ENCODE measurements at regions not wholly inside any gene's neighbourhood (a gene's known extent, or its start where the extent isn't known, plus 50 kb on each side); places are given as distances from the start of the nearest gene placed in this dataset.

DNA sequence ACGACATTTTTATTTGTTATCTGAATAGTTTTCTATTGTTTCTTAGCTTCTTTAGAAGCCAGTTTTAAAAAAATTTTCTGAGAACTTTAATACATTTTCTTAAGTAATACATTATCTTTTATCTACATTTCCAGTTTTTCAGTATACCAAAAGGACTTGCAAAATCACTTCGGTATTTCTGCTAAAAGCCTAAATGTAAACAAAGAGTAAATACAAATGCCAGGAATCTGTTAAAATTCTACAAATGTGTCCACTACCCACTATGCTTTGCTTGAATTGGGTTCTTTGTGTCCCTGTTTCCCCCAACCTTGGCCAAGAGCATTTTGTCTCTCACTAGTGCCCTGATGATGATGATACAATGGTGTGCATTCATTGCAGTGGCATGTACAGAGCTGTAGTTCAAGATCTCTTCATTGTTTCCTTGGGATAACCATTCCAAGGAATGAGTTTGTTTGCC, 611.2 kb downstream of the NR2F1-AS1 start:
- no peaks in the 10 kb centered on the region for H3K79me2 ChIP-seq (ENCODE audit: control insufficient read depth, low read length)
- no peaks in the 10 kb centered on the region for H3K36me3 ChIP-seq (ENCODE audit: control insufficient read depth, low read length)

DNA sequence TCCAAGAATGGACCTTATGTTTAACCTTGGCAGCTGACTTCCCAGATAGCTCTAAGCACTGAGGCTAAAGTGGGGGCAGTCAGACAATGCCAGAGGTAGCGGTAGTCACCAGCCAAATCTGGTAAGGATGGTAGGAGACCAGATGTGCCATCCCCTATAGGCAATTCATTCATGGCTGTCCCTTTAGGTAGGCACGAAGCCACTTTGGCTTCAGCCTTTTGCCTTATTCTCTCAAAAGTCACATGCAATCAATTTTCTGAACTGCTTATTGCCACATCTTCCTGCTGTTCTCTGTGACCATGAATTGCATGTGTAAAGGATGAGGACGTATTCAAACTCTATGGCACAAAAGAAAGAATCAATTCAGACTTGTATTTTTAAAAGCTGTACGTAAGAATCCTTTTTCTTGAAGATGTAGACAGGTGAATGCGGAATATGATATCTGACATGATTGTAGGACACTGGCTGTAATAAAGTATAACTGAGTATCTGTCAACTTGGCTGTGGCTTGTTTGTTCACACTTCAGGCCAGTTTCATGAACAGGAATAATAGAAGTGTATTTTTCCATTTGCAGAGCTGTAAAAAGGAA, 611.7 kb downstream of the NR2F1-AS1 start:
- H3K4me2 ChIP-seq (ENCODE audit: low read length) = no peak overlapping the region
- H3F3A ChIP-seq (ENCODE audit: control insufficient read depth, insufficient read depth) = no peaks in the 10 kb centered on the region
- H4K20me1 ChIP-seq (ENCODE audit: control insufficient read depth, insufficient read depth, low read depth, low read length) = no peaks in the 10 kb centered on the region
- H3K9me3 ChIP-seq (ENCODE audit: control insufficient read depth, insufficient read depth, low read length) = no peaks in the 10 kb centered on the region
- H3K27ac ChIP-seq (ENCODE audit: low read depth, low read length) = no peak overlapping the region
- no peak overlapping the region for H3K4me3 ChIP-seq (ENCODE audit: low read length)
- H3K4me1 ChIP-seq (ENCODE audit: control insufficient read depth, low read length) = no peaks in the 10 kb centered on the region
- H3K9me2 ChIP-seq (replicated peaks; ENCODE audit: control insufficient read depth, low read length) = no peaks in the 10 kb centered on the region
- TF ChIP-seq CTCF (IDR thresholded peaks at IDR 0.05; ENCODE audit: low read depth, low read length, poor library complexity, severe bottlenecking) (no peak), EZH2phosphoT487 (IDR thresholded peaks at IDR 0.05; ENCODE audit: borderline replicate concordance, low read length) (no peak)
- no peaks in the 10 kb centered on the region for H3K79me2 ChIP-seq (ENCODE audit: control insufficient read depth, low read length)
- H3K27me3 ChIP-seq (ENCODE audit: control insufficient read depth, low read length) = no peaks in the 10 kb centered on the region
- no peaks in the 10 kb centered on the region for H3K36me3 ChIP-seq (ENCODE audit: control insufficient read depth, low read length)

More for the DNA sequence above, 611.2 kb downstream of the NR2F1-AS1 start:
- Histone ChIP-seq H4K20me1 (ENCODE audit: control insufficient read depth, insufficient read depth, low read depth, low read length) (no peaks in the 10 kb centered on the region), H3K4me2 (ENCODE audit: low read length) (no peak overlapping the region), H3F3A (ENCODE audit: control insufficient read depth, insufficient read depth) (no peaks in the 10 kb centered on the region), H3K9me3 (ENCODE audit: control insufficient read depth, insufficient read depth, low read length) (no peaks in the 10 kb centered on the region), H3K27me3 (ENCODE audit: control insufficient read depth, low read length) (no peaks in the 10 kb centered on the region), H3K27ac (ENCODE audit: low read depth, low read length) (no peak overlapping the region), H3K4me1 (ENCODE audit: control insufficient read depth, low read length) (no peaks in the 10 kb centered on the region), H3K4me3 (ENCODE audit: low read length) (no peak overlapping the region), H3K9me2 (replicated peaks; ENCODE audit: control insufficient read depth, low read length) (no peaks in the 10 kb centered on the region)
- TF ChIP-seq CTCF (IDR thresholded peaks at IDR 0.05; ENCODE audit: low read depth, low read length, poor library complexity, severe bottlenecking) = no peak
- no peak for TF ChIP-seq EZH2phosphoT487 (IDR thresholded peaks at IDR 0.05; ENCODE audit: borderline replicate concordance, low read length)

DNA sequence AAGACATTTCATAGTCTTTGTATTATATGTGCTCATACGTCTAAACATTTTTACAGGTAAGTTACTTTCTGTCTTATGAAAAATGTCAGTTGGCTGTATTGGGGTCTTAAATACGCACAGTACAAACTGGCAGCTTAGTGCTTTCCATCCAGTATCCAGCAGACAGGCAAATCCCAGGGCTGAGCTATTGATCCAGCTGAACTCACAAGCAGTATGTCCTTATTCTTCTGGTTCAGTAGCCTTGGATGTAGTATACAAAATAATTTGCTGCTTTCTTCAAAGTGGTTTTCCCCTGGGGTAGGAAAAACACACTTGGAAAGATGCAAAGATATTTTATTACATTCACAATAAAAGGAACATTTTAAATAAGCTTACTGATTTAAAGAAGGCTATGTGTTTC, 617.2 kb downstream of the NR2F1-AS1 start:
- Histone ChIP-seq H4K20me1 (ENCODE audit: control insufficient read depth, insufficient read depth, low read depth, low read length) (no peaks in the 10 kb centered on the region), H3K9me2 (replicated peaks; ENCODE audit: control insufficient read depth, low read length) (no peaks in the 10 kb centered on the region), H3K27ac (ENCODE audit: low read depth, low read length) (no peak overlapping the region), H3K4me3 (ENCODE audit: low read length) (no peak overlapping the region), H3K27me3 (ENCODE audit: control insufficient read depth, low read length) (no peaks in the 10 kb centered on the region), H3K4me2 (ENCODE audit: low read length) (no peak overlapping the region), H3K4me1 (ENCODE audit: control insufficient read depth, low read length) (no peaks in the 10 kb centered on the region), H3F3A (ENCODE audit: control insufficient read depth, insufficient read depth) (no peaks in the 10 kb centered on the region), H3K36me3 (ENCODE audit: control insufficient read depth, low read length) (no peaks in the 10 kb centered on the region), H3K9me3 (ENCODE audit: control insufficient read depth, insufficient read depth, low read length) (no peaks in the 10 kb centered on the region), H3K79me2 (ENCODE audit: control insufficient read depth, low read length) (no peaks in the 10 kb centered on the region)
- no peak for TF ChIP-seq CTCF (IDR thresholded peaks at IDR 0.05; ENCODE audit: low read depth, low read length, poor library complexity, severe bottlenecking)
- no peak for TF ChIP-seq EZH2phosphoT487 (IDR thresholded peaks at IDR 0.05; ENCODE audit: borderline replicate concordance, low read length)

All from DOHH2 (cell line).